AG04450 (cell line): ENCODE measurements at regions not wholly inside any gene's neighbourhood (a gene's known extent, or its start where the extent isn't known, plus 50 kb on each side); places are given as distances from the start of the nearest gene placed in this dataset.

Experiments
- CTCF ChIA-PET: fragments of 300-600, 350-600 bp; formaldehyde crosslinking; extraction: SDS; loops from one replicate; lab custom pipeline; 2022; ENCODE audit warnings: antibody characterized with exemption, inconsistent platforms; lab: Charles Lee
- POLR2A ChIA-PET: fragments of 350-600 bp; formaldehyde crosslinking; extraction: SDS; loops from one replicate; lab custom pipeline; 2021; ENCODE audit warnings: antibody characterized with exemption, inconsistent platforms; lab: Yijun Ruan, JAX
- DNase-seq: peaks from one replicate; pipeline ENCODE4 v3.0.0-alpha.2; 2011; ENCODE audit warnings: low read depth, low spot score
- H3K27ac ChIP-seq: one replicate; pipeline ENCODE4 v1.5.1; 2012; ENCODE audit warnings: low read depth, low read length, control low read depth
- H3K27me3 ChIP-seq: one replicate; pipeline ENCODE4 v1.6.0; 2012; ENCODE audit warnings: low read length; ENCODE audit not compliant: control insufficient read depth, insufficient read depth
- H3K4me3 ChIP-seq: 2 replicates; pipeline ENCODE4 v1.5.1; 2011; ENCODE audit warnings: mild to moderate bottlenecking, low read depth, low read length, control low read depth
- H3K9me3 ChIP-seq: 2 replicates; pipeline ENCODE4 v1.5.1; 2012; ENCODE audit warnings: low read length; ENCODE audit not compliant: control insufficient read depth, insufficient read depth
- CTCF ChIP-seq: IDR thresholded peaks from 2 replicates; pipeline ENCODE4 v1.5.1; 2011; ENCODE audit warnings: low read depth, low read length, control low read depth, inconsistent platforms

DNA sequence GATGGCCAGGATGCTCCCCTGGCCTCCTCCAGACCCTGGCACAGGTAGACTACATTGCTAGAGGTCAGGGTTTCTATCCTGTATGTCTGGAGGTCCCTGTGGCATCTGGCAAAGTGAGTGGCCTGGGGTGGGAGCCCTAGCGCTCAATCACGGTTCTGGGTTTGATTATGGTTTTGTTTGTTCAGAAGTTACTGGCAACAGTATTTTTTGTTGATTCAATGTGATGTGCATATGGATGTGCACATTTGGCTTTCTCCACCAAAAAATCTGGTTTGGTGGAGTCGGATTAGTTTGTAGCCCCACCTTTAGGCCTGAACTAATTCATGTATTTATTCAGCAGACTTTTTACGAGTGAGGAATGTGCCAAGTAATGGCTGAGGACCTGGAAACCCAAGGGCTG, 109.7 kb downstream of the VEGFA start:
- Histone ChIP-seq H3K9me3 (no peaks in the 10 kb centered on the region; the same call in 1 of the 2 replicates), H3K27ac (no peak overlapping the region), H3K27me3 (peaks cover 11% of the 10 kb centered on the region), H3K4me3 (no peak overlapping the region)
- POLR2A ChIA-PET: no interaction called here
- no peak for DNase-seq
- CTCF ChIA-PET: interaction anchor here (1.4 kb wide), 1 partner anchor 195 kb away, joined by 3 read pairs; no protein-coding TSS in a partner anchor
- no peak for TF ChIP-seq CTCF

- no peak for TF ChIP-seq CTCF
- ChIA-PET POLR2A (no interaction called here), CTCF (interaction anchor here (1.4 kb wide), 1 partner anchor 196 kb away, joined by 3 read pairs; no protein-coding TSS in a partner anchor)
- DNase-seq: no peak
- Histone ChIP-seq H3K4me3 (no peak overlapping the region), H3K9me3 (no peaks in the 10 kb centered on the region; the same call in 1 of the 2 replicates), H3K27ac (no peak overlapping the region), H3K27me3 (peaks cover 8% of the 10 kb centered on the region)
Observed at GRCh38 chr6:43878823-43879495, 108.9 kb downstream of the VEGFA start.

GRCh38 chr6:43878127-43878634, 108.2 kb downstream of the VEGFA start:
- ChIA-PET POLR2A (no interaction called here), CTCF (interaction anchor here (1.4 kb wide), 1 partner anchor 196 kb away, joined by 3 read pairs; no protein-coding TSS in a partner anchor)
- H3K27ac ChIP-seq: no peak overlapping the region
- no peaks in the 10 kb centered on the region; the same call in 1 of the 2 replicates for H3K9me3 ChIP-seq
- H3K27me3 ChIP-seq: peaks cover 13% of the 10 kb centered on the region
- no peak for DNase-seq
- TF ChIP-seq CTCF: no peak
- H3K4me3 ChIP-seq: no peak overlapping the region

DNA sequence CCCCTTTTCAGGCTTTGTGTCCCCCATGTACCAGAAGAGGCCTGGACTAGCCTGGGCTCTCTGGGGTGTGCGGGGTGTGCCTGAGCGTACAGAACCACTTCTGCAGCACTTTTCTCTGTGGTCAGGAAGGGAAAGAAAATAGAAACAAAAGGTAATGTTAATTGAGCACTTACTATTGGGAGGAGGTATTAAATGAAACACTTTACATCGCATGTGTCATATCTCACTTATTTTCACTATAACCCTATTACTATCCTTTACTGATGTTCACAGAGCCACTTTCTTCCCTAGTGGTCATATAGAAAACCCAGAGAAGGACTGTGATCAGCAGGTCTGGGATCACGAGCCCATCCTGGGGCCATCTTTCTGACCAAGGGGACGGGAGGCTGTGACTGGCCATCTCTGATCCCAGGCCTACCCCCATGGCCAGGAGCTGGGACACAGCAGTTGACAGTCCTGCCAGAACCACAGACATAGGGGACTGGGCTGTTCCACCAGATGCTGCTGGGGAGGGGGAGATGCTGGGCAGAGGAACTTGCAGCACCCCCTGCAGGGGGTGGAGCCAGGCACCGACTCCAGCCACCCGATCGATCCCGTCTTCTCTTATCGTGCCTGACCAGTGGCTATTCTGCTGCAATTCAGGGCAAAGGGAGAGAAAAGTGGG, 107.6 kb downstream of the VEGFA start:
- Histone ChIP-seq H3K27me3 (peaks cover 13% of the 10 kb centered on the region), H3K9me3 (no peaks in the 10 kb centered on the region; the same call in 1 of the 2 replicates), H3K4me3 (no peak overlapping the region), H3K27ac (no peak overlapping the region)
- no peak for TF ChIP-seq CTCF
- ChIA-PET POLR2A (no interaction called here), CTCF (no interaction called here)
- DNase-seq: no peak

DNA sequence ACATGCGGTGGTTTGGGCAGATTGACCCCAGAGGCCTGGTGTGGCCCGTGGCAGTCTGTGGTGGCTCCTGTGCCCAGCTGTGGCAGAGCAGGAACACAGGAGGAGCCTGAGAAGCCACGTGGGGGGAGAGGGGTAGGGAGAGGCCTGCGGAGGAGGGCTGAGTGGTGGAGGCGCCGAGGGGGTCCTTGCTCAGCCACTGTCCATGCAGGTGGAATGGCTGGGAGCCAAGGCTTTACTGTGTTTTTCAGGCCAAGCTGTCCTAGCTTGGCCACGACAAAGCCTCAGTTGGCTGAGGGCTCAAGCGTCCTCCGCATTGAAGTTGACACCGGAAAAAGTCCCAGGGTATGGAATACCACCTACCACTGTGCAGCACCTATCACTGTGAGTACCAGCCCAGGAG, 107.0 kb downstream of the VEGFA start:
- POLR2A ChIA-PET: no interaction called here

More for the DNA sequence above, 107.0 kb downstream of the VEGFA start:
- CTCF ChIA-PET: no interaction called here
- Histone ChIP-seq H3K9me3 (no peaks in the 10 kb centered on the region; the same call in 1 of the 2 replicates), H3K27ac (no peak overlapping the region), H3K4me3 (no peak overlapping the region), H3K27me3 (peaks cover 13% of the 10 kb centered on the region)
- no peak for TF ChIP-seq CTCF
- DNase-seq: no peak
